Fibroblast of skin of left biceps (primary cell): ENCODE measurements at regions not wholly inside any gene's neighbourhood (a gene's known extent, or its start where the extent isn't known, plus 50 kb on each side); places are given as distances from the start of the nearest gene placed in this dataset.
A peak's percentile ranks its signal among the peaks of the same experiment; 100 is the strongest.

Experiments used
- DNase-seq, 2 experiments: peaks; one replicate each; pipeline ENCODE4 v3.0.0-alpha.2; 2013; ENCODE audit warnings: low read depth in 2 of 2

- DNase-seq: no peak
Measured at GRCh38 chr21:32184065-32184464, 94.8 kb downstream of the MIS18A start.

GRCh38 chr21:32183396-32183795, 95.5 kb downstream of the MIS18A start:
- DNase-seq: no peak

- DNase-seq: no peak
Measured at GRCh38 chr21:32182449-32182848, 96.4 kb downstream of the MIS18A start.

- DNase-seq: no peak
Measured at GRCh38 chr21:32181457-32181856, 97.4 kb downstream of the MIS18A start.

GRCh38 chr21:32174819-32175218, 104.0 kb downstream of the MIS18A start:
- DNase-seq: no peak

- DNase-seq: peak; percentile 19 to 20
Measured at GRCh38 chr21:32173121-32173724, 105.6 kb downstream of the MIS18A start.

- no peak for DNase-seq
Measured at GRCh38 chr21:32172106-32172505, 106.7 kb downstream of the MIS18A start.

- DNase-seq: no peak
Measured at GRCh38 chr21:32167513-32167912, 111.3 kb downstream of the MIS18A start.

GRCh38 chr21:32163386-32163785, 115.5 kb downstream of the MIS18A start:
- DNase-seq: no peak

- no peak for DNase-seq
Measured at GRCh38 chr21:32162727-32163320, 116.0 kb downstream of the MIS18A start.

- no peak for DNase-seq
Measured at GRCh38 chr21:32155226-32155625, 123.6 kb downstream of the MIS18A start.

- DNase-seq: no peak
Measured at GRCh38 chr21:32147041-32147440, 131.8 kb downstream of the MIS18A start.

GRCh38 chr21:32144851-32145250, 134.0 kb downstream of the MIS18A start:
- DNase-seq: no peak

- DNase-seq: peak; percentile 84 to 88
Measured at GRCh38 chr21:32143241-32143939, 135.5 kb downstream of the MIS18A start.

- no peak for DNase-seq
Measured at GRCh38 chr21:32141318-32141633, 137.6 kb downstream of the MIS18A start.

GRCh38 chr21:32140604-32141317, 138.1 kb downstream of the MIS18A start:
- peak; percentile 77 to 78 for DNase-seq

GRCh38 chr21:32140151-32140550, 138.7 kb downstream of the MIS18A start:
- no peak for DNase-seq

GRCh38 chr21:32138658-32139057, 140.2 kb downstream of the MIS18A start:
- DNase-seq: no peak

GRCh38 chr21:32137931-32138330, 140.9 kb downstream of the MIS18A start:
- DNase-seq: no peak

- DNase-seq: no peak
Measured at GRCh38 chr21:32137266-32137665, 141.6 kb downstream of the MIS18A start.

GRCh38 chr21:32136546-32136945, 142.3 kb downstream of the MIS18A start:
- no peak for DNase-seq
